Caco-2 (cell line): ENCODE measurements at regions not wholly inside any gene's neighbourhood (a gene's known extent, or its start where the extent isn't known, plus 50 kb on each side); places are given as distances from the start of the nearest gene placed in this dataset.
A peak's percentile ranks its signal among the peaks of the same experiment; 100 is the strongest.

Experiments
- BruUV-seq: library from RNA; stranded (reverse); fragments of 400-500 nt; replicated peaks from 2 replicates; lab custom pipeline; 2021; lab: Mats Ljungman, UMichigan
- CTCF ChIA-PET: fragments of 300-600 bp; sonication (Branson Sonifier 250); formaldehyde crosslinking; loops from one replicate; lab custom pipeline; 2022; ENCODE audit warnings: antibody characterized with exemption; lab: Charles Lee
- POLR2A ChIA-PET: fragments of 300-600 bp; sonication (Branson Sonifier 250); formaldehyde crosslinking; loops from one replicate; lab custom pipeline; 2022; ENCODE audit warnings: antibody characterized with exemption; lab: Charles Lee
- DNase-seq, 2 experiments: peaks; one replicate each; pipeline versions ENCODE4 v3.0.0 to v3.0.0-alpha.2; 2020 to 2022
- H3K27me3 ChIP-seq: replicated peaks from 2 replicates; pipeline ENCODE4 v1.6.0; 2011; ENCODE audit warnings: low read length; ENCODE audit not compliant: control insufficient read depth, insufficient read depth
- H3K36me3 ChIP-seq: 2 replicates; pipeline ENCODE4 v1.5.1; 2011; ENCODE audit warnings: low read length; ENCODE audit not compliant: control insufficient read depth, insufficient read depth
- H3K4me1 ChIP-seq: fragments of 250-450 bp; sonication (Bioruptor Pico); 2 replicates; pipeline ENCODE4 v1.5.1; 2020; ENCODE audit warnings: mild to moderate bottlenecking
- H3K4me3 ChIP-seq: 2 replicates; pipeline ENCODE4 v1.5.1; 2011; ENCODE audit warnings: low read depth, mild to moderate bottlenecking, control low read depth, low read length
- H3K9me3 ChIP-seq: fragments of 250-450 bp; sonication (Bioruptor Pico); 2 replicates; pipeline ENCODE4 v1.5.1; 2020; ENCODE audit warnings: mild to moderate bottlenecking, moderate library complexity
- H3K27ac Mint-ChIP-seq: one replicate; pipeline ENCODE4 v1.8.0; 2022; ENCODE audit warnings: mixed read lengths; ENCODE audit not compliant: unreplicated experiment
- H3K27me3 Mint-ChIP-seq: one replicate; pipeline ENCODE4 v1.8.0; 2022; ENCODE audit warnings: mixed read lengths; ENCODE audit not compliant: insufficient read depth, unreplicated experiment
- H3K36me3 Mint-ChIP-seq: one replicate; pipeline ENCODE4 v1.8.0; 2022; ENCODE audit warnings: mild to moderate bottlenecking, mixed read lengths; ENCODE audit not compliant: insufficient read depth, unreplicated experiment
- H3K4me1 Mint-ChIP-seq: one replicate; pipeline ENCODE4 v1.8.0; 2022; ENCODE audit warnings: low read depth, mixed read lengths; ENCODE audit not compliant: unreplicated experiment
- H3K4me3 Mint-ChIP-seq: one replicate; pipeline ENCODE4 v1.8.0; 2022; ENCODE audit warnings: mild to moderate bottlenecking, moderate library complexity, mixed read lengths; ENCODE audit not compliant: unreplicated experiment
- H3K9me3 Mint-ChIP-seq: one replicate; pipeline ENCODE4 v1.8.0; 2022; ENCODE audit warnings: mixed read lengths; ENCODE audit not compliant: unreplicated experiment
- intact Hi-C: fragments of 100-400 bp; cut with micrococcal nuclease; formaldehyde crosslinking; loops from one replicate; pipeline ENCODE4 v1.10.0; 2022; ENCODE audit not compliant: unreplicated experiment
- TF ChIP-seq, protein P1 (sequence below), 2 experiments: fragments of 200-600 bp in 1 of 2; IDR thresholded peaks; 1 replicate in 1 of 2; 2 replicates in 1 of 2; pipeline versions ENCODE4 v1.5.1 to v1.8.0; 2011 to 2022; ENCODE audit warnings: antibody characterized with exemption in 1 of 2, control low read depth in 1 of 2, inconsistent platforms in 1 of 2, low read depth in 1 of 2, low read length in 1 of 2, mild to moderate bottlenecking in 1 of 2, moderate library complexity in 1 of 2; ENCODE audit not compliant: insufficient read depth in 1 of 2, severe bottlenecking in 1 of 2, unreplicated experiment in 1 of 2

DNA sequence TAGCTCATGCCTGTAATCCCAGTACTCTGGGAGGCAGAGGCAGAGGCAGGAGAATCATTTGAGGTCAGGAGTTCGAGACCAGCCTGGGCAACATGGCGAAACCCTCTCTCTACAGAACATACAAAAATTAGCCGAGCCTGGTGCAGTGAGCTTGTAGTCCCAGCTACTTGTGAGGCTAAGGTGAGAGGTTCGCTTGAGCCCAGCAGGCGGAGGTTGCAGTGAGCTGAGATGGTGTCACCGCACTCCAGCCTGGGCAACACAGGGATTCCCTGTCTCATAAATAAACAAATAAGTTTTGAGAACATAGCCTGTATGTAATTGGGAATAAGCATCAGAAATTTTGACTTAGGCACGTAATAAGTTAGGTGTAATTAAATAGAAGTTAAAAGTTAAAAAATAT, 971.7 kb upstream of the COX7C start:
- H3K27ac Mint-ChIP-seq = no peak overlapping the region
- H3K4me3 Mint-ChIP-seq = no peak overlapping the region
- H3K27me3 ChIP-seq = no peaks in the 10 kb centered on the region
- intact Hi-C loops = no loop called here
- H3K27me3 Mint-ChIP-seq = no peaks in the 10 kb centered on the region
- no peaks in the 10 kb centered on the region for H3K9me3 ChIP-seq
- H3K36me3 ChIP-seq = no peaks in the 10 kb centered on the region
- no peak for DNase-seq
- no peaks in the 10 kb centered on the region for H3K4me1 Mint-ChIP-seq
- no peak overlapping the region for H3K4me3 ChIP-seq
- POLR2A ChIA-PET = no interaction called here
- H3K36me3 Mint-ChIP-seq = no peaks in the 10 kb centered on the region
- BruUV-seq = no TSS peak
- H3K9me3 Mint-ChIP-seq = no peaks in the 10 kb centered on the region
- TF ChIP-seq, protein P1, sequence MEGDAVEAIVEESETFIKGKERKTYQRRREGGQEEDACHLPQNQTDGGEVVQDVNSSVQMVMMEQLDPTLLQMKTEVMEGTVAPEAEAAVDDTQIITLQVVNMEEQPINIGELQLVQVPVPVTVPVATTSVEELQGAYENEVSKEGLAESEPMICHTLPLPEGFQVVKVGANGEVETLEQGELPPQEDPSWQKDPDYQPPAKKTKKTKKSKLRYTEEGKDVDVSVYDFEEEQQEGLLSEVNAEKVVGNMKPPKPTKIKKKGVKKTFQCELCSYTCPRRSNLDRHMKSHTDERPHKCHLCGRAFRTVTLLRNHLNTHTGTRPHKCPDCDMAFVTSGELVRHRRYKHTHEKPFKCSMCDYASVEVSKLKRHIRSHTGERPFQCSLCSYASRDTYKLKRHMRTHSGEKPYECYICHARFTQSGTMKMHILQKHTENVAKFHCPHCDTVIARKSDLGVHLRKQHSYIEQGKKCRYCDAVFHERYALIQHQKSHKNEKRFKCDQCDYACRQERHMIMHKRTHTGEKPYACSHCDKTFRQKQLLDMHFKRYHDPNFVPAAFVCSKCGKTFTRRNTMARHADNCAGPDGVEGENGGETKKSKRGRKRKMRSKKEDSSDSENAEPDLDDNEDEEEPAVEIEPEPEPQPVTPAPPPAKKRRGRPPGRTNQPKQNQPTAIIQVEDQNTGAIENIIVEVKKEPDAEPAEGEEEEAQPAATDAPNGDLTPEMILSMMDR (IDR thresholded peaks at IDR 0.05; ENCODE audit: insufficient read depth in 1 of 2, low read depth in 1 of 2, low read length in 1 of 2, severe bottlenecking in 1 of 2, unreplicated experiment in 1 of 2) = no peak
- H3K4me1 ChIP-seq = no peaks in the 10 kb centered on the region
- CTCF ChIA-PET = no interaction called here

DNA sequence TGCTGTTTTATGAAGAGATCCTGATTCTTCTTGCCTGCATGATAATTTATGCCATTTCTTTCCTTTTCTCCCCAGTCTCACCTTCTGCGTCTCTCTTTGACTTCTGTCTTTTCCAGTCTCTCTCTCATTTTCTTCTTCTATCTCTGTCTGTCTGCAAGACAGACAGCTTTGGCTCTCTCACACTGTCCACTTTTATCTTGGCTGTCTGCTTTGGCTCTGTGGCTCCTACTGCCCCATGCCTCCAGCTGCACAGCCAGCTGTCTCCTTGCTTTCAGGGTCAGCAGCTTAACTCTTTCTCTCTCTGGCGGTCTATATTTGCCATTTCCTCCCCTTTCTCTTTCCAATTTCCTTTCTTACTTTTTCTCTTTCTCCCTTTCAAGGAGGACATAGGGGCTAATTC, 971.1 kb upstream of the COX7C start:
- Mint-ChIP-seq H3K27me3 (no peaks in the 10 kb centered on the region), H3K36me3 (no peaks in the 10 kb centered on the region), H3K27ac (no peak overlapping the region), H3K9me3 (no peaks in the 10 kb centered on the region), H3K4me1 (no peaks in the 10 kb centered on the region), H3K4me3 (peak overlapping the region; percentile 21)
- no peaks in the 10 kb centered on the region for H3K4me1 ChIP-seq
- TF ChIP-seq, protein P1 (IDR thresholded peaks at IDR 0.05; ENCODE audit: insufficient read depth in 1 of 2, low read depth in 1 of 2, low read length in 1 of 2, severe bottlenecking in 1 of 2, unreplicated experiment in 1 of 2) = no peak
- H3K9me3 ChIP-seq = no peaks in the 10 kb centered on the region
- H3K4me3 ChIP-seq = no peak overlapping the region; the same call in 1 of the 2 replicates
- ChIA-PET POLR2A (no interaction called here), CTCF (no interaction called here)
- H3K27me3 ChIP-seq = no peaks in the 10 kb centered on the region
- no TSS peak for BruUV-seq
- intact Hi-C loops = no loop called here
- H3K36me3 ChIP-seq = no peaks in the 10 kb centered on the region
- DNase-seq = no peak

DNA sequence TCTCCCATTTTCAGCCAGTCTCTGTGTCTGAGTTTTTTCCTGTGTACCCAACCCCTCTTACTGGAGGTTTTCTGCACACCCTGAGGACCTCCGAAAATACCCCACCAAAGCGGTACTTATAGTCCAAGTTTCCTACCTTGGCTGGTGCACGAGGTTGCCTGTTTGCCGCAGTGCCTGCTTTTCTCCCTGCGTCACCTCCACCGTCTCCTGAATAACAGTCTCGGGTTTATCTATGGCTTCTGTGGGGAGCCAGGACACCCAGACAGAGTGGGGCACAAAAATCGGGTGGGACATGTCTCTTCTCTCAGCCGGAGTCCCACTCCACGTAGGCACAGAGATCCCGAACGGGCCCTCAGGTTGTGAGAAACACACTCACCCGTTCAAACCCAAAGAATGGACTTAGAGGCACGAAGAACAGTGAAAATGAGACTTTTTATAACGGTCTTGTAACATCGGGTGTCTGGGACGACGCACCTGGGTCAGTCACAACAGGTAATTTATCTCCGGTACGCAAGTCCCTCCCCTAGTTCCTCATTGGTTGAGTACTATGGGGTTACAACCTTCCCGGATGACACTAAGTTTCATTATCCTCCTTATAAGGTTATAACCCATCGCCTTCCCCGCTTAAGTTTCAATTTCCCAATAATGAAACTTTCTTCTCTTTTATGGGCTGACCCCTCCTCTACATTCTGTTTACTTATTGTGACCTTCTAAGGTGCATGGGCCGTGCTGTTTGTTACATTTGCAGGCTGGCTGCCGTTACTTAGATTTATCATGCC, 970.2 kb upstream of the COX7C start:
- H3K36me3 ChIP-seq = no peaks in the 10 kb centered on the region
- TSS peak; percentile 80 for BruUV-seq
- Mint-ChIP-seq H3K9me3 (no peaks in the 10 kb centered on the region), H3K27me3 (no peaks in the 10 kb centered on the region), H3K4me1 (no peaks in the 10 kb centered on the region), H3K4me3 (peak overlapping the region; percentile 21), H3K36me3 (no peaks in the 10 kb centered on the region), H3K27ac (no peak overlapping the region)
- intact Hi-C loops = no loop called here
- H3K27me3 ChIP-seq = no peaks in the 10 kb centered on the region
- TF ChIP-seq, protein P1 (IDR thresholded peaks at IDR 0.05; ENCODE audit: insufficient read depth in 1 of 2, low read depth in 1 of 2, low read length in 1 of 2, severe bottlenecking in 1 of 2, unreplicated experiment in 1 of 2) = no peak
- H3K4me3 ChIP-seq = peak overlapping the region; percentile 40
- POLR2A ChIA-PET = no interaction called here
- H3K4me1 ChIP-seq = no peaks in the 10 kb centered on the region
- CTCF ChIA-PET = no interaction called here
- no peaks in the 10 kb centered on the region for H3K9me3 ChIP-seq
- no peak for DNase-seq
